SK-N-SH (cell line): ENCODE measurements at regions not wholly inside any gene's neighbourhood (a gene's known extent, or its start where the extent isn't known, plus 50 kb on each side); places are given as distances from the start of the nearest gene placed in this dataset.

ENCODE experiments used
- EP300 ChIP-seq, 2 experiments: IDR thresholded peaks; 2 replicates each; pipeline versions ENCODE4 v1.4.0 to v1.6.1; 2012; ENCODE audit warnings: borderline replicate concordance in 1 of 2, low read depth in 1 of 2, low read length in 1 of 2
- FOXM1 ChIP-seq: IDR thresholded peaks from 2 replicates; pipeline ENCODE4 v1.4.0; 2012; ENCODE audit warnings: low read depth, mild to moderate bottlenecking
- GABPA ChIP-seq: IDR thresholded peaks from 2 replicates; pipeline ENCODE4 v1.4.0; 2012; ENCODE audit warnings: low read depth, mild to moderate bottlenecking
- MAX ChIP-seq: IDR thresholded peaks from 2 replicates; pipeline ENCODE4 v1.4.0; 2012; ENCODE audit warnings: low read depth
- MXI1 ChIP-seq: IDR thresholded peaks from 2 replicates; pipeline ENCODE4 v1.6.1; 2012; ENCODE audit warnings: mild to moderate bottlenecking, low read depth, low read length, improper control_type of control experiment
- NRF1 ChIP-seq: IDR thresholded peaks from 2 replicates; pipeline ENCODE4 v1.6.1; 2012; ENCODE audit warnings: low read depth, mild to moderate bottlenecking, low read length
- POLR2AphosphoS5 ChIP-seq: IDR thresholded peaks from 2 replicates; pipeline ENCODE4 v1.6.1; 2012; ENCODE audit warnings: low read depth, low read length
- RAD21 ChIP-seq: IDR thresholded peaks from 2 replicates; pipeline ENCODE4 v1.6.1; 2012; ENCODE audit warnings: mild to moderate bottlenecking, low read length
- RXRA ChIP-seq: IDR thresholded peaks from 2 replicates; pipeline ENCODE4 v1.4.0; 2012; ENCODE audit warnings: low read depth, mild to moderate bottlenecking, borderline replicate concordance
- TF ChIP-seq, protein P1 (sequence below): fragments of 200-600 bp; sonication (generic); IDR thresholded peaks from 2 replicates; pipeline ENCODE4 v1.6.1; 2017; ENCODE audit warnings: antibody characterized with exemption, mild to moderate bottlenecking, moderate library complexity
- TF ChIP-seq, protein P2 (sequence below): fragments of 150-350 bp; IDR thresholded peaks from 2 replicates; pipeline ENCODE4 v1.6.1; 2016; ENCODE audit warnings: mild to moderate bottlenecking, low read depth, low read length

DNA sequence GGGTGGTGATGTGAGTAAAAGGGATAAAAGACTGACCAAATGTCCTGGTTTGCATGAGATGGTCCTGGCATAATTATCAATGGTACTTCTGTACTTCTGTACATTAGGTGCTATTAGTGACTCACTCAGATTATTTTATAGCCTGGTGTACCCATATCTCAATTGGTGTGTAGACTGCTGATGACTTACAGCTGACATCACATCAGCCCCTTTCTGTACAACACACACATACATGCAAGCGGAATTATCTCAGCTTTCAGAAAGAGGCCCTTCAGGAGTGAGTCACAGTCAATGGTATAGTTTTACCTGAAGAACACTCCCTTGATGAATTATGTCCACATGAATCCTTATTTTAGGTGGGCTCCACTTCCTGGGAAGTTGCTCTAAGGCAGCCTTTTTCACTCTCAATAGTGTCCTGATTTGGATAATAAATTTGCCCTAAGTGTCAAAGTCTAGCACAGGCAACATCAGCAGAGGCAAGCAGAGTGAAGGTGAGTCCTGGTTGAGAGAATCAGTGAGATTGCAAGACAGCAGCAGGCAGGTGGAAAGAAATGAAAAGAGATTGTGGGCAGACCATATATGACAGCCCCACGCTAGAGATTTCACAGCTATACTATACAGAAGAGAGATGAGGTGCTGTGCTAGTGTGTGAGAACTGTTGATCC, 137.0 kb downstream of the ZPLD1 start:
- TF ChIP-seq POLR2AphosphoS5 (no peak), NRF1 (no peak), RXRA (no peak), EP300 (IDR thresholded peaks at IDR 0.05; ENCODE audit: borderline replicate concordance in 1 of 2, low read depth in 1 of 2, low read length in 1 of 2) (no peak), FOXM1 (no peak), MXI1 (no peak), MAX (no peak), GABPA (no peak), RAD21 (no peak)
- TF ChIP-seq, protein P1, sequence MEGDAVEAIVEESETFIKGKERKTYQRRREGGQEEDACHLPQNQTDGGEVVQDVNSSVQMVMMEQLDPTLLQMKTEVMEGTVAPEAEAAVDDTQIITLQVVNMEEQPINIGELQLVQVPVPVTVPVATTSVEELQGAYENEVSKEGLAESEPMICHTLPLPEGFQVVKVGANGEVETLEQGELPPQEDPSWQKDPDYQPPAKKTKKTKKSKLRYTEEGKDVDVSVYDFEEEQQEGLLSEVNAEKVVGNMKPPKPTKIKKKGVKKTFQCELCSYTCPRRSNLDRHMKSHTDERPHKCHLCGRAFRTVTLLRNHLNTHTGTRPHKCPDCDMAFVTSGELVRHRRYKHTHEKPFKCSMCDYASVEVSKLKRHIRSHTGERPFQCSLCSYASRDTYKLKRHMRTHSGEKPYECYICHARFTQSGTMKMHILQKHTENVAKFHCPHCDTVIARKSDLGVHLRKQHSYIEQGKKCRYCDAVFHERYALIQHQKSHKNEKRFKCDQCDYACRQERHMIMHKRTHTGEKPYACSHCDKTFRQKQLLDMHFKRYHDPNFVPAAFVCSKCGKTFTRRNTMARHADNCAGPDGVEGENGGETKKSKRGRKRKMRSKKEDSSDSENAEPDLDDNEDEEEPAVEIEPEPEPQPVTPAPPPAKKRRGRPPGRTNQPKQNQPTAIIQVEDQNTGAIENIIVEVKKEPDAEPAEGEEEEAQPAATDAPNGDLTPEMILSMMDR: no peak
- TF ChIP-seq, protein P2, sequence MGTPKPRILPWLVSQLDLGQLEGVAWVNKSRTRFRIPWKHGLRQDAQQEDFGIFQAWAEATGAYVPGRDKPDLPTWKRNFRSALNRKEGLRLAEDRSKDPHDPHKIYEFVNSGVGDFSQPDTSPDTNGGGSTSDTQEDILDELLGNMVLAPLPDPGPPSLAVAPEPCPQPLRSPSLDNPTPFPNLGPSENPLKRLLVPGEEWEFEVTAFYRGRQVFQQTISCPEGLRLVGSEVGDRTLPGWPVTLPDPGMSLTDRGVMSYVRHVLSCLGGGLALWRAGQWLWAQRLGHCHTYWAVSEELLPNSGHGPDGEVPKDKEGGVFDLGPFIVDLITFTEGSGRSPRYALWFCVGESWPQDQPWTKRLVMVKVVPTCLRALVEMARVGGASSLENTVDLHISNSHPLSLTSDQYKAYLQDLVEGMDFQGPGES: no peak
